A673 (cell line): ENCODE measurements at regions not wholly inside any gene's neighbourhood (a gene's known extent, or its start where the extent isn't known, plus 50 kb on each side); places are given as distances from the start of the nearest gene placed in this dataset.

Experiments
- BruUV-seq: library from RNA; stranded (reverse); fragments of 400-500 nt; replicated peaks from 2 replicates; lab custom pipeline; 2021; lab: Mats Ljungman, UMichigan
- CTCF ChIA-PET: fragments of 300-600 bp; sonication (Branson Sonifier 250); formaldehyde crosslinking; loops from one replicate; lab custom pipeline; 2022; ENCODE audit warnings: antibody characterized with exemption; lab: Charles Lee
- POLR2A ChIA-PET: fragments of 300-600 bp; sonication (Branson Sonifier 250); formaldehyde crosslinking; loops from one replicate; lab custom pipeline; 2022; ENCODE audit warnings: antibody characterized with exemption; ENCODE audit not compliant: low non-redundant PET; lab: Charles Lee
- DNase-seq: peaks from one replicate; pipeline ENCODE4 v3.0.0-alpha.2; 2015; ENCODE audit warnings: low spot score
- H3K27ac ChIP-seq: fragments of 200-600 bp; sonication (generic); 2 replicates; pipeline ENCODE4 v1.5.1; 2016; ENCODE audit warnings: mixed run types, low read depth, mild to moderate bottlenecking, mixed read lengths, antibody characterized with exemption, low read length; ENCODE audit not compliant: poor library complexity, severe bottlenecking
- H3K27me3 ChIP-seq: fragments of 200-600 bp; sonication (generic); replicated peaks from 2 replicates; pipeline ENCODE4 v1.6.1; 2017; ENCODE audit warnings: mixed run types, low read depth, mild to moderate bottlenecking, mixed read lengths, antibody characterized with exemption, low read length; ENCODE audit not compliant: insufficient read depth, poor library complexity
- H3K36me3 ChIP-seq: fragments of 200-600 bp; sonication (generic); 2 replicates; pipeline ENCODE4 v1.6.1; 2016; ENCODE audit warnings: mixed run types, mild to moderate bottlenecking, mixed read lengths, antibody characterized with exemption, low read length; ENCODE audit not compliant: insufficient read depth, poor library complexity, severe bottlenecking
- H3K4me1 ChIP-seq: fragments of 200-600 bp; sonication (generic); 2 replicates; pipeline ENCODE4 v1.6.1; 2017; ENCODE audit warnings: mixed run types, mild to moderate bottlenecking, mixed read lengths, antibody characterized with exemption, low read length; ENCODE audit not compliant: insufficient read depth, poor library complexity, severe bottlenecking
- H3K4me3 ChIP-seq: fragments of 200-600 bp; sonication (generic); 2 replicates; pipeline ENCODE4 v1.5.1; 2016; ENCODE audit warnings: low read depth, mixed run types, mild to moderate bottlenecking, mixed read lengths, low read length; ENCODE audit not compliant: poor library complexity, severe bottlenecking
- H3K9me3 ChIP-seq: fragments of 200-600 bp; sonication (generic); 2 replicates; pipeline ENCODE4 v1.6.1; 2016; ENCODE audit warnings: mixed run types, low read depth, mild to moderate bottlenecking, mixed read lengths, antibody characterized with exemption, low read length; ENCODE audit not compliant: poor library complexity, severe bottlenecking
- CTCF ChIP-seq: fragments of 300-800, 200-600 bp; sonication (generic); conservative IDR thresholded peaks from 2 replicates; pipeline ENCODE4 v1.5.1; 2017; ENCODE audit warnings: low read depth, mild to moderate bottlenecking, antibody characterized with exemption, low read length, moderate library complexity, mixed read lengths
- EZH2 ChIP-seq: fragments of 200-600 bp; sonication (generic); IDR thresholded peaks from 2 replicates; pipeline ENCODE4 v1.6.1; 2017; ENCODE audit warnings: borderline replicate concordance, low read depth, mild to moderate bottlenecking, mixed read lengths, antibody characterized with exemption, low read length; ENCODE audit not compliant: poor library complexity, severe bottlenecking
- intact Hi-C: fragments of 100-400 bp; cut with micrococcal nuclease; formaldehyde crosslinking; loops from one replicate; pipeline ENCODE4 v1.10.0; 2022; ENCODE audit not compliant: unreplicated experiment

GRCh38 chr2:60127191-60127590, 426.3 kb downstream of the BCL11A start:
- Histone ChIP-seq H3K36me3 (no peaks in the 10 kb centered on the region), H3K9me3 (no peaks in the 10 kb centered on the region), H3K4me1 (no peaks in the 10 kb centered on the region), H3K4me3 (no peak overlapping the region), H3K27ac (no peak overlapping the region), H3K27me3 (no peaks in the 10 kb centered on the region)
- no peak for DNase-seq
- intact Hi-C loops: no loop called here
- BruUV-seq: no TSS peak
- TF ChIP-seq CTCF: no peak
- no peak for TF ChIP-seq EZH2
- CTCF ChIA-PET: no interaction called here
- POLR2A ChIA-PET: no interaction called here

GRCh38 chr2:60125611-60126426, 427.6 kb downstream of the BCL11A start:
- Histone ChIP-seq H3K9me3 (no peaks in the 10 kb centered on the region), H3K27ac (no peak overlapping the region), H3K4me1 (no peaks in the 10 kb centered on the region), H3K36me3 (no peaks in the 10 kb centered on the region), H3K27me3 (no peaks in the 10 kb centered on the region), H3K4me3 (no peak overlapping the region)
- BruUV-seq: no TSS peak
- TF ChIP-seq CTCF (no peak), EZH2 (no peak)
- ChIA-PET CTCF (no interaction called here), POLR2A (no interaction called here)
- intact Hi-C loops: no loop called here
- DNase-seq: no peak

- Histone ChIP-seq H3K27me3 (no peaks in the 10 kb centered on the region), H3K27ac (no peak overlapping the region), H3K4me3 (no peak overlapping the region), H3K9me3 (no peaks in the 10 kb centered on the region), H3K36me3 (no peaks in the 10 kb centered on the region), H3K4me1 (no peaks in the 10 kb centered on the region)
- TF ChIP-seq EZH2 (no peak), CTCF (no peak; the same call in 1 of the 2 replicates)
- CTCF ChIA-PET: no interaction called here
- no TSS peak for BruUV-seq
- intact Hi-C loops: no loop called here
- no peak for DNase-seq
- POLR2A ChIA-PET: no interaction called here
These were observed 433.7 kb downstream of the BCL11A start for GRCh38 chr2:60119778-60120177.
